Activated CD4-positive, alpha-beta T cell treated with anti-CD3 and anti-CD28 coated beads, Interleukin-2, amount 50 U/mL, for 24 hours (primary cell): ENCODE measurements at regions not wholly inside any gene's neighbourhood (a gene's known extent, or its start where the extent isn't known, plus 50 kb on each side); places are given as distances from the start of the nearest gene placed in this dataset.
A peak's percentile ranks its signal among the peaks of the same experiment; 100 is the strongest.

Experiments used
- DNase-seq, 2 donors: peaks; one replicate each; pipeline ENCODE4 v3.0.0-alpha.2; 2020; ENCODE audit warnings: low read depth in 1 of 2, low spot score in 1 of 2

DNA sequence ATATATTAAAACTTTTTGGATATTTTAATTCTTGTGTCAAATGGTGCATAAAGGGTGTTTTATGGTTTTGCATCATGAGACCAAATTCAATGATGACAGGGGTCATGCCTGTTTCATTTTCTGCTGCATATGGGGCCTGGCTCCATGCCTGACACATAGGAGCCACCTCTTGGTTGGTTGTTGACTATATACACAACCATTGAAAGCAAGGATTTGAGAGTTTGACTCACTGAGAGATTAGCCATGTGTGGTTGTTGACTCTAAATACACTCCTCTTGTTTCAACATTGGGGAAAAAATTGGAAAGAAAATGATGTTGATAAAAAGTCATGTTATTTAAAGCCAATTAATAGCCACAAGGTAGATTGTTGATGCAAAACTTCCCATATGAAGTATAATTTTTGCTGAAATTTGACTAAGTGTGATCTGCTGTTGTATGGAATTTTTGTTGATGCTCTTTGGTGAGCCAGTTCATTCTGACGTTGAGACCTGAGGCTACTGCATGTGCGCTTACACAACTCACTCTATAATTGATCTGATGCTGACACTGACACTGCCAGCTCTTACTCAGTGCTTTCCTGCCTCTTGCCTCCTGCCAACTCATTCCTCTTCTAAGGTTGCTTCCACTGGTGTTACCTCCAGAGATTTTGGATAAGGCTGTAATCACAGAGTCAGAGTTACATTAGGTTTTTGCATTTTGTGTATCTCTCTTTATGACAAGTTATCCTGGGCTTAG, 446.2 kb upstream of the SLC14A2 start:
- DNase-seq, result no peak

- no peak for DNase-seq
Observed at GRCh38 chr18:45169610-45170009, 445.7 kb upstream of the SLC14A2 start.

- no peak for DNase-seq
Observed at GRCh38 chr18:45171679-45172191, 443.5 kb upstream of the SLC14A2 start.

DNA sequence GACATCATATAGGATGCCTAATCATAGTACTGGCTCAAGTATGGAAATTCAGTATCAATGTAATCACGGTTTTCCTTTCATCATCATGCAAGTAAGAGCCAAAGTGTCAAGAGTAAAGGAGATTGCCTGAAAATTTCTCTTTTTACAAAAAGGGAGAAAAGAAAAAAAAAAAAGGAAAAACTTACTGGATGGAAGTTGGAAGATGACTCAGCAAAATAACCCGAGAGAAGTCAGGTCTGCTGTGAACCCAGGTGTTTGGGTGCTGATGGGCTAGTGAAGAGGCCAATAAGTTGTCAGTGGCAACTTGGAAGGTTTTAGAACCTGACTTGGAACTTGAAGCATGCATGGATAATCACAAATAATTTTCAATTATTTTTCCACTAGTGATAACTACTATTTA, 441.9 kb upstream of the SLC14A2 start:
- DNase-seq, result no peak

GRCh38 chr18:45173799-45174519, 441.3 kb upstream of the SLC14A2 start:
- DNase-seq, result no peak

- DNase-seq, result no peak
Observed at GRCh38 chr18:45174629-45175136, 440.6 kb upstream of the SLC14A2 start.

- DNase-seq, result no peak
Observed at GRCh38 chr18:45175511-45175910, 439.8 kb upstream of the SLC14A2 start.

GRCh38 chr18:45186832-45187231, 428.4 kb upstream of the SLC14A2 start:
- DNase-seq, result no peak

GRCh38 chr18:45191795-45192194, 423.5 kb upstream of the SLC14A2 start:
- DNase-seq, result no peak

GRCh38 chr18:45197526-45197970, 417.7 kb upstream of the SLC14A2 start:
- no peak for DNase-seq

- DNase-seq, result no peak
Observed at GRCh38 chr18:45198526-45198925, 416.8 kb upstream of the SLC14A2 start.

GRCh38 chr18:45201029-45201428, 414.2 kb upstream of the SLC14A2 start:
- no peak for DNase-seq

GRCh38 chr18:45201489-45201888, 413.8 kb upstream of the SLC14A2 start:
- DNase-seq, result no peak

DNA sequence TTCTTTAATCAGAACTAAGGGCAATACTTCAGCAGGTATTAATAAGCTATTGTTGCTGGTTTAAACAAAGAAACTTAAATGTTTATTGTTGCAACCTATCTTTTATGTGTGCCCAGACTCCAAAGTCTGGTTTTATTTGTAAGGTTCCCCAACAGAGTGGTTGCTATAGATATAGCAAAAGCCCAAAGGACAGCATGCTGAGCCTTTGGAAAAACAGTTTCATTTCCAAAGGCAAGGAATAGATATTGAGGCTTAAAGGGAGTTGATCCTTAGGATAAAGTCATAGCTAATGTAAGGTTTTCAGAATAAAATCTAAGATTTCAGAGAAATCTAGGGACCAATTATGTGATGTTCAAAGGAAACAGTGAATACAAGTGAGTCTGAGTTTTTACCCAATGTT, 413.2 kb upstream of the SLC14A2 start:
- DNase-seq, result no peak

- DNase-seq, result no peak
Observed at GRCh38 chr18:45203677-45204076, 411.6 kb upstream of the SLC14A2 start.

DNA sequence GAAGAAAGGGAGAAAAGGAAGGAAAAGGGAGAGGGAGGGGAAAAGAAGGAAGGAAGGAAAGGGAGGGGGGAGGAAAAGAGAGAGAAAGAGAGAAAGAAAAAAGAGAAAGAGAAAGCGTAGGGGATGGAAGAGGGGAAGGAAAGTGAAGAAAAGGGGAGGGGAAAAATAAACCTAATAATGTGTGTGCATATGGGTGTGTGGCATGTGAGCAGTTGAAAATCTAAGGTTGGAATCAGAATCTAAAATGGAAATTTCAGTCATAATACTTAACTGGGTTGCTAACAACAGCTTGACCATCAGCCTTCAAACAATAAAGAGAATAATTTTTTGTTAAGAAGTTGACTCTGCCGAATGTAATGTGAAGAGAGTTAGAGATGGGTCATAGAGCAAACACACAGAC, 407.9 kb upstream of the SLC14A2 start:
- no peak for DNase-seq

GRCh38 chr18:45208164-45208563, 407.1 kb upstream of the SLC14A2 start:
- DNase-seq, result no peak

DNA sequence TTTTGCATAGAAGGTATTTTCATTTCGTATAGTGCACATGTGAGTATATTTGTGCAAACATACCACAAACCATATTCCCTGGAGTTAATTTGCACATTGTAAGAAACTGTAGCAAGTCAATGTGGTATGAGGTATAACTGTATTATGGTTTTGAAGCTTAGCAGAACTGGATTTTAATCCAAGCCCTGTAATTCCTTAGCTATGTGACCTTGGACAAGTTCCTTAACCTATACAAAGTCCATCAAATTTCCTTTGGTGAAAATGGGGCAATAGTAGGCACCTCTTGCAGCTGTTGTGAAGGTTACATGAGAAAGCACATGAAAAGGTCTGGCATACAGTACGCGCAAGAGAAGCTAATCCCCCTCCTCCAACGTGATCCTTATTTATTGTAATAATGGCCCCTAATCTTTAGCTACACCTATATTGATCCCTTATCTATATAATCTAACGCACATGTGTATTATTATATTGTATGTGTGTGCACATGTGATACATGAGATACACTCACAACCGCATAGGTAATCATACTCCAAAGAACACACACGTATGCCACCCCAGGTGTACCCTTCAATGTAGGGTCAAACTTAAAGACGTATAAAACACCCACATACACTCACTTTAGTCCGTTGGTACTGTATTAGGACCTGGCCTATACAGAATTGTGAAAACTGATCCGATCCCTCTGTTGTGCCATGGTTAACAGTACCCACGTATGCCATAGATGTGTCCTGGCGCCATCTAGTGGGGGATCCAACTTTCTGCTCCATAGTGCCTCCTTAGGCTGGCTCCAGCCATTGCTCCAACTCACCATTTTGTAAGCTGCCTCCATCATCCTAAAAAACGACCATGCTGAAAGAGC, 402.9 kb upstream of the SLC14A2 start:
- peak; percentile 34 to 63 for DNase-seq

DNA sequence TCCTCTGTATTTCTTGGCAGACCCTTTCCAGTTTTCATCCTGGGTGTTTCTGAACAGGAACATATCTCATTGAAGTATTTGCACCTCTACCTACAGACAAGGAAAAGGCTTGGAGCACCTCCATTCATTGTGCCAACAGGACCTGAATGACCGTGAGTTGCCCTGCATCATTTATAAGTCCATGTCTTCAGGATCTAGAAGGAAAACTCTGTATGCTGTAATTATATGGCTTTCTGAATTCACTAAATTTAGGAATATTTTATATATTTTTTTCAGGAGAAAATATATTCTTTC, 402.3 kb upstream of the SLC14A2 start:
- DNase-seq, result no peak

GRCh38 chr18:45218436-45218835, 396.8 kb upstream of the SLC14A2 start:
- no peak for DNase-seq

DNA sequence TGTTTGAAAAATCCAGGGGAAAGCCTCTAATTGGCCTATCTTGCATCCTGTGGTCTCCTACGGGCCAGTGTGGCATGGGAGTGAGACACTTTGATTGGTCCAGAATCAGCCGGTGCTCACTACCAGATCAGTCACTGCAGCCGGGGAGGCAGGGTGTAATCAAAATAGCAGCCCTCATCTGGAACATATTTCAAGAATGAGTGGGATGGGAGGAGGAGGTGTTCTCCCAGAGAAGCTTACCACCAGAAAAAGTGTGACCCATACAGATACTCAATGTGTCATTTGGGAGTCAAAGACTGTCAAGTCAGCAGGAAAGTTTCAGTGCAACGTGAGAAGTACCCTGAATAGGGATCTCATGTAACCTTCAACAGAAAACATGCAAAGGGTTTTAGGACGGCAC, 393.9 kb upstream of the SLC14A2 start:
- DNase-seq, result no peak

DNA sequence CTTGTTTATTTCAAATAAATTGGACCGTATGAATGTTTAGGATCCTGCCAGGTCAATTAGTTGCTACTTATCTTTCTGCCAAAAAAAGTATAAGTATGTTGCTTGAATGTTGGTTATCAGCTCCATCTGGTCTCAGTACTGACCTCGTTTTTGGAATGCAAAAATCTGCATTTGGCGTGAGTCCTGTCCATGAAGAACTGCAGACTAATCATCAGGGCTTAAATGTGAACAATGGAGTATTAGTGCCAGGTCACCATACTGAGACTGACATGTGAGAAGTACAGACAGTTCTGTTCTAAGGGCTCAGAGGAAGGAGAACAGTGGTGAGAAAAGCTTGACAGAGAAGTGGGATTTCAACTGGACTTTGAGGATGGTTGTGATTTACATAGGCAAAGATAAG, 393.1 kb upstream of the SLC14A2 start:
- no peak for DNase-seq
